Ishikawa (cell line): ENCODE measurements at regions not wholly inside any gene's neighbourhood (a gene's known extent, or its start where the extent isn't known, plus 50 kb on each side); places are given as distances from the start of the nearest gene placed in this dataset.

Experiments used
- CEBPB ChIP-seq: IDR thresholded peaks from 2 replicates; pipeline ENCODE4 v1.6.1; 2012
- CREB1 ChIP-seq: IDR thresholded peaks from 2 replicates; pipeline ENCODE4 v1.6.1; 2012; ENCODE audit warnings: low read depth
- EGR1 ChIP-seq: IDR thresholded peaks from 2 replicates; pipeline ENCODE4 v1.6.1; 2012
- EP300 ChIP-seq: IDR thresholded peaks from 2 replicates; pipeline ENCODE4 v1.6.1; 2012; ENCODE audit warnings: borderline replicate concordance
- FOXM1 ChIP-seq: IDR thresholded peaks from 2 replicates; pipeline ENCODE4 v1.6.1; 2012; ENCODE audit warnings: low read depth, borderline replicate concordance
- NFIC ChIP-seq: IDR thresholded peaks from 2 replicates; pipeline ENCODE4 v1.6.1; 2012
- RAD21 ChIP-seq: IDR thresholded peaks from 2 replicates; pipeline ENCODE4 v1.6.1; 2012; ENCODE audit warnings: low read depth
- TAF1 ChIP-seq: IDR thresholded peaks from 2 replicates; pipeline ENCODE4 v1.6.1; 2012; ENCODE audit warnings: low read depth, mild to moderate bottlenecking
- TCF12 ChIP-seq: IDR thresholded peaks from 2 replicates; pipeline ENCODE4 v1.6.1; 2012; ENCODE audit warnings: low read depth
- TEAD4 ChIP-seq: IDR thresholded peaks from 2 replicates; pipeline ENCODE4 v1.6.1; 2012
- YY1 ChIP-seq: IDR thresholded peaks from 2 replicates; pipeline ENCODE4 v1.6.1; 2012; ENCODE audit warnings: low read depth
- ZBTB7A ChIP-seq: IDR thresholded peaks from 2 replicates; pipeline ENCODE4 v1.6.1; 2012; ENCODE audit warnings: low read depth
- TF ChIP-seq, protein P1 (sequence below): IDR thresholded peaks from 2 replicates; pipeline ENCODE4 v1.6.1; 2012
- TF ChIP-seq, protein P2 (sequence below): IDR thresholded peaks from 2 replicates; pipeline ENCODE4 v1.6.1; 2012; ENCODE audit warnings: low read depth, mild to moderate bottlenecking
- TF ChIP-seq, protein P3 (sequence below): IDR thresholded peaks from 2 replicates; pipeline ENCODE4 v1.6.1; 2012

DNA sequence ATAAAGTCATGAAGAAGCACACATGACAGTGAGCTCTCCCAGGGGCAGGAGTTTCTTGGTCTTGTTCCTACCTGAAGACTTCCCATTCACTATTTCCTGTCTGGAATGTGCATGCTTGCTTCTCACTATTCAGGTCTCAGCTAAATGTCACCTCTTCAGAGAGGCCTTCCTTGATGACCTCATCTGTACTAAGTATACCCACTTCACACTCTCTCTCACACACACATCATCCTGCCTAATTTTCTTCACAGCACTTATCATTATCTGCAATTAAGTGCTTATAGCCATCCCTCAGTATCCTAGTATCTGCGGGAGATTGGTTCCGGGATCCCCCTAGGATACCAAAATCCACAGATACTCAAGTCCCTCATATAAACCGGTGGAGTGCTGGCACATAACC, 146.4 kb upstream of the IVNS1ABP start:
- TF ChIP-seq TEAD4 = no peak
- TF ChIP-seq TCF12 = no peak
- TF ChIP-seq EGR1 = no peak
- no peak for TF ChIP-seq YY1
- no peak for TF ChIP-seq FOXM1
- no peak for TF ChIP-seq NFIC
- TF ChIP-seq RAD21 = no peak
- TF ChIP-seq CEBPB = no peak
- no peak for TF ChIP-seq TAF1
- TF ChIP-seq, protein P1, sequence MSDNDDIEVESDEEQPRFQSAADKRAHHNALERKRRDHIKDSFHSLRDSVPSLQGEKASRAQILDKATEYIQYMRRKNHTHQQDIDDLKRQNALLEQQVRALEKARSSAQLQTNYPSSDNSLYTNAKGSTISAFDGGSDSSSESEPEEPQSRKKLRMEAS = no peak
- TF ChIP-seq, protein P2, sequence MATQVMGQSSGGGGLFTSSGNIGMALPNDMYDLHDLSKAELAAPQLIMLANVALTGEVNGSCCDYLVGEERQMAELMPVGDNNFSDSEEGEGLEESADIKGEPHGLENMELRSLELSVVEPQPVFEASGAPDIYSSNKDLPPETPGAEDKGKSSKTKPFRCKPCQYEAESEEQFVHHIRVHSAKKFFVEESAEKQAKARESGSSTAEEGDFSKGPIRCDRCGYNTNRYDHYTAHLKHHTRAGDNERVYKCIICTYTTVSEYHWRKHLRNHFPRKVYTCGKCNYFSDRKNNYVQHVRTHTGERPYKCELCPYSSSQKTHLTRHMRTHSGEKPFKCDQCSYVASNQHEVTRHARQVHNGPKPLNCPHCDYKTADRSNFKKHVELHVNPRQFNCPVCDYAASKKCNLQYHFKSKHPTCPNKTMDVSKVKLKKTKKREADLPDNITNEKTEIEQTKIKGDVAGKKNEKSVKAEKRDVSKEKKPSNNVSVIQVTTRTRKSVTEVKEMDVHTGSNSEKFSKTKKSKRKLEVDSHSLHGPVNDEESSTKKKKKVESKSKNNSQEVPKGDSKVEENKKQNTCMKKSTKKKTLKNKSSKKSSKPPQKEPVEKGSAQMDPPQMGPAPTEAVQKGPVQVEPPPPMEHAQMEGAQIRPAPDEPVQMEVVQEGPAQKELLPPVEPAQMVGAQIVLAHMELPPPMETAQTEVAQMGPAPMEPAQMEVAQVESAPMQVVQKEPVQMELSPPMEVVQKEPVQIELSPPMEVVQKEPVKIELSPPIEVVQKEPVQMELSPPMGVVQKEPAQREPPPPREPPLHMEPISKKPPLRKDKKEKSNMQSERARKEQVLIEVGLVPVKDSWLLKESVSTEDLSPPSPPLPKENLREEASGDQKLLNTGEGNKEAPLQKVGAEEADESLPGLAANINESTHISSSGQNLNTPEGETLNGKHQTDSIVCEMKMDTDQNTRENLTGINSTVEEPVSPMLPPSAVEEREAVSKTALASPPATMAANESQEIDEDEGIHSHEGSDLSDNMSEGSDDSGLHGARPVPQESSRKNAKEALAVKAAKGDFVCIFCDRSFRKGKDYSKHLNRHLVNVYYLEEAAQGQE = no peak
- TF ChIP-seq EP300 = no peak
- no peak for TF ChIP-seq ZBTB7A
- TF ChIP-seq, protein P3, sequence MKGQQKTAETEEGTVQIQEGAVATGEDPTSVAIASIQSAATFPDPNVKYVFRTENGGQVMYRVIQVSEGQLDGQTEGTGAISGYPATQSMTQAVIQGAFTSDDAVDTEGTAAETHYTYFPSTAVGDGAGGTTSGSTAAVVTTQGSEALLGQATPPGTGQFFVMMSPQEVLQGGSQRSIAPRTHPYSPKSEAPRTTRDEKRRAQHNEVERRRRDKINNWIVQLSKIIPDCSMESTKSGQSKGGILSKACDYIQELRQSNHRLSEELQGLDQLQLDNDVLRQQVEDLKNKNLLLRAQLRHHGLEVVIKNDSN = no peak

DNA sequence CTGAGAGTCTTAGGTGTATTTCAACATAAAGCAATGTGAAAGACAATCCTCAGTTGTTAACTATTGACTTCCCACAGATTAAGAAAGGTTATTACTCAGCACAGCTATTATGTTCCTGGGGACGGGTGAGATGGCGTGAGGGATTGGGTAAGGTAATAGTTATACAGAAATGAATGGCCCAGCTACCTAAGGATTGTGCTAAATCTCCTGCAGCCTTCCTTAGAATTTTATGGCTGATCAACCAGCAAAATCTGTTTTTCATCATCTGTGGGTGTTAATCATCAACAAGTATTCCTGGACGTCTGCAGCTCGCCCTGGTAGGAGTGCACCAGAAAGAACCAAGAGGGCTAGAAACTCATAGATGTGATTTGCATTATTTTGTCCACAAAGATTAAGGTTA, 146.0 kb upstream of the IVNS1ABP start:
- TF ChIP-seq EGR1 = no peak
- TF ChIP-seq, protein P1 = no peak
- TF ChIP-seq TCF12 = no peak
- no peak for TF ChIP-seq EP300
- TF ChIP-seq TAF1 = no peak
- TF ChIP-seq, protein P3 = no peak
- TF ChIP-seq RAD21 = no peak
- no peak for TF ChIP-seq FOXM1
- no peak for TF ChIP-seq TEAD4
- no peak for TF ChIP-seq CEBPB
- TF ChIP-seq CREB1 = no peak

DNA sequence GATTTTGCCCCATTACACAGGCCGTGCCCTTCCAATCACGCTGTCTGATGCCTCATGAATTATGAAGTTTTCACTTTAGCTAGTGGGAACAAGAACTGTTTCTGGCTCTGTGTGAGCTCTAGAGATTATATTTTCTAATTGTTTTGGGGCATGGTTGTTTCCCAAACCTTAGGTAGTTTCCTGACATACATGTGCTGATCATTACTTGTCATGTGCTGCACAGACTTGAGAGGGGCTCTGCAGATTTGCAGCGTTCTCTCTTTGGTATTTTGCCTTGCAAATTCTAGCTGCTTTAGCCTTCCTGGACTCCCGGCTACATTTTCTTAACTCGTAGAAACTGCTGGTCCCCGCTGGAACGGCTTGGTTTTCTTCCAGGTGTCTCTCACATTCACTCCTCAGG, 142.1 kb upstream of the IVNS1ABP start:
- TF ChIP-seq TCF12 = no peak
- TF ChIP-seq, protein P1 = no peak
- TF ChIP-seq, protein P2 = no peak
- no peak for TF ChIP-seq CREB1
- no peak for TF ChIP-seq ZBTB7A
- TF ChIP-seq TEAD4 = no peak
- no peak for TF ChIP-seq NFIC
- TF ChIP-seq, protein P3 = no peak
- no peak for TF ChIP-seq CEBPB
- TF ChIP-seq YY1 = no peak
- no peak for TF ChIP-seq EGR1
- no peak for TF ChIP-seq RAD21

DNA sequence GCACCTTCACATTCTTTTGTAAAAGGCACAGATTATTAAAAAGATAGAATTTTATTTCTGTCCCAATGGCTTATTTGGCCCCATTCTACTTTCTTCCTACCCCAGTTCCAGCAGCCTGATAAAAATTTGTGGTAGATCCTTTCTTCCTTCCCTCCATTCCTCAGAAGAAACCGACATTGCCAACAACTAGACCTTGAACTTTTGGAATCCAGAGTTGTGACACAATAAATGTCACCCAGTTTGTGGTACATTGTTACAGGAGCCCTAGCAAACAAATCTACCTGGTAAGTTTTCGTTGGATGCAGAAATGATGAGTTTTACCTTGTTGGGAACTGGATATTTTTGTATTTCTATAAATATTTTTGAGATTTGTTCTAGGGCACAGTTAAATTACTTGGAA, 141.6 kb upstream of the IVNS1ABP start:
- TF ChIP-seq EGR1 = no peak
- TF ChIP-seq EP300 = no peak
- TF ChIP-seq, protein P1 = no peak
- TF ChIP-seq TCF12 = no peak
- TF ChIP-seq ZBTB7A = no peak
- no peak for TF ChIP-seq RAD21
- TF ChIP-seq, protein P3 = no peak
- no peak for TF ChIP-seq YY1
- no peak for TF ChIP-seq FOXM1
- no peak for TF ChIP-seq TEAD4
- no peak for TF ChIP-seq CREB1
- TF ChIP-seq CEBPB = no peak
- TF ChIP-seq TAF1 = no peak
- TF ChIP-seq, protein P2 = no peak
- TF ChIP-seq NFIC = no peak
